Stimulated activated CD8-positive, alpha-beta memory T cell treated with anti-CD3 and anti-CD28 coated beads, Interleukin-12 subunit alpha, Interleukin-12 subunit beta, amount 100 ng/mL, for 1 hour (primary cell): ENCODE measurements at regions not wholly inside any gene's neighbourhood (a gene's known extent, or its start where the extent isn't known, plus 50 kb on each side); places are given as distances from the start of the nearest gene placed in this dataset.

Experiments
- DNase-seq: peaks from one replicate; pipeline ENCODE4 v3.0.0-alpha.2; 2020; ENCODE audit warnings: low read depth

DNA sequence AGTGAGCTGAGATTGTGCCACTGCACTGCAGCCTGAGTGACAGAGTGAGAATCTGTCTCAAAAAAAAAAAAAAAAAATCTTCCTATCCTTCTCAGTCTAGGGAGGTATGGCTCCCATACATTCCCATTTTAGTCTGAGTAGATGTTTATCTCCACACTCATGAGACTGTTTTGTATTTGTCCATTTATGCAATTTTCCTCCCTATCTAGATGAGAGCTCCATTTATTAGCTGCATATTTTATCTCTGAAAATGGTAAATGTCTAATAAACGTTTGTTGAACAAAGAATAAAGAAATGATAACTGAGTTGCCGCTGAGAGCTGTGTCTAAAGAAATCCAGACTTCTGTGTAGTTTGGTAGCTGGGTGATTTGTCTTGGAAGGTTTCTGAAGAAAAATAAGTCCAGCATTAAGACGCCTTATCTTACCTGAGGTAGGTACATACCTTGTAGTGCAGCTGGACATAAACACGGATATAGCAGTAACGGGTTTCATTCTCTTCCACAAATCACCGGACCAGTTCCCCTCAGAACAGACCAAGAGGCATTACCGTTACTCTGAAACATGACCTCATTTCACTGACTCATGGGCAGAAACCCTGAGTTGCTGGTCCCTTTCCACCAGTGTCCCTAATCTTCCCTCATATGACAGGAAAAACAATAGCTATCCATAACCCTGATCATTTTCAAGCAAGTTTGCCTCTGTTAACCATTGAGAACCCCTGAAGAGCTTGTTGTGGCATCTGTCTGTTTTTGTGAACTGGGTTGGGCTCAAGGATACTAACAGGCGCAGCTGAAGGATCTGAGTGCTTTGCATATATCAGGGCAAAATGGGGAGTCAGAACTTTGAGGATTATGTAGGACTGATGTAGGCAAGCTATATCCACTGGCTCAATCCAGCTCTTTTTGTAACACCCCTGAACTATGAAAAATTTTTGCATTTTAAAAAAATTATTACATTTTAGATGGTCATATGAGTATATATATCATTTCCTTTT, 177.4 kb upstream of the XYLT1 start:
- DNase-seq: no peak

DNA sequence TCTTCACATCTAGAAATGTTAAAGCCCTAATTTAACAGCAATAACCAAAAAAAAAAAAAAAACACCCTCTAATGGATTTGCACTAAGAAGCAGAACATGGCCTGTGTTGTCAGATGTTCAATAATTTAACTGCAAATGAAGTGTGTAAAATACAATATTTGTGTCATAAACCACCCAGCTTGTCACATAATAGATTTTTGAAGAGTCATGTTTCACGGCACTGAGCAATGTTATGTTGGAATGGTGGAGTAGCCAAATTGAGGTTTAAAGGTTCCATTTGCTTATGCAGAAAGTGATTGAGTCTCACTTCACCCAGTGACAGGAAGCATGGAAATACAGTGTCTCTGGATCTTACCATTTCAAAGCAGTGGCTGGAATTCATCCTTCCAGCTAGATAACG, 173.2 kb upstream of the XYLT1 start:
- DNase-seq: no peak

DNA sequence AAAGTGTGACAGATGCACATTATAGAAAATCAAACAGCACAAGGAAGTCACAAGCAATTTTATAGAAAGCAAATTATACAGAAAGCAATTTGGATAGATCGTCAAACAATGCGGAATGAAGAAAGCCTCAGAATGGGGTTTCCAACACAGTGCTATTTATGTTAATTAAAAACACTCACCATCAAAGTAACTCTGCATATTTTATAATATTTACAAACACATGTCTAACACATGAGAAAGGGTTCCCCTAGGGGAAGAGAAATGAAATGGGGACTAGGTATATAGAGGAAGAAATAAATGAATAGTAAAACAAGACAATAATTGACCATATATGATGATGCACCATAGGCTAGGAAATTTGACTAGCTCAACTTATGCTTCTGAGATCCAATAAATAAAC, 171.2 kb upstream of the XYLT1 start:
- no peak for DNase-seq

DNA sequence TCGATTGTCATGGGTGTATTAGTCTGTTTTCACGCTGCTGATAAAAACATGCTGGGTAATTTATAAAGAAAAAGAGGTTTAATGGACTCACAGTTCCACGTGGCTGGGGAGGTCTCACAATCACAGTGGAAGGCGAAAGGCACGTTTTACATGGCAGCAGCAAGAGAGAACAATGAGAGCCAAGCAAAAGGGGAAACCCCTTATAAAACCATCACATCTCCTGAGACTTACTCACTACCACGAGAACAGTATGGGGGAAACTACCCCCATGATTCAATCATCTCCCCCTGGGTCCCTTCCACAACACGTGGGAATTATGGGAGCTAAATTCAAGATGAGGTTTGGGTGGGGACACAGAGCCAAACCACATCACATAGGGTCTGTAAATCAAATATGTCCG, 167.4 kb upstream of the XYLT1 start:
- no peak for DNase-seq

DNA sequence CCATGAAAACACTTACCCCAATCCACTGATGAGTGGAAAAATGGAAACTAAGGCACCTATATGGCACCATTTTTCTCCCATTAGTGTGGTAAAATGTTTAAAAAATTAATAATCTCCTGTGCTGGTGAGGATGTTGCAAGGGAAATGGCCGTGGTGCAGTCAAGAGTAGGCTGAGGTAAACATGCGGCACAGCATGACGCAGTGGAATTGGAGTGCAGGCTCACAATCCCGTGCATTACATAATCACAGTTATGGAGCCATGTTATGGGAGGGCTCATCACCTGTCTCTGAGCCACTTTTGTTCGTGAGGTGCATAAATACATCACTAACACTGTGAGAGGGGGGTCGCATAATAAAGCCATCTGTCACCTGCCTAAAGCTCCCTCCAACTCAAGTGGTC, 164.4 kb upstream of the XYLT1 start:
- DNase-seq: no peak

DNA sequence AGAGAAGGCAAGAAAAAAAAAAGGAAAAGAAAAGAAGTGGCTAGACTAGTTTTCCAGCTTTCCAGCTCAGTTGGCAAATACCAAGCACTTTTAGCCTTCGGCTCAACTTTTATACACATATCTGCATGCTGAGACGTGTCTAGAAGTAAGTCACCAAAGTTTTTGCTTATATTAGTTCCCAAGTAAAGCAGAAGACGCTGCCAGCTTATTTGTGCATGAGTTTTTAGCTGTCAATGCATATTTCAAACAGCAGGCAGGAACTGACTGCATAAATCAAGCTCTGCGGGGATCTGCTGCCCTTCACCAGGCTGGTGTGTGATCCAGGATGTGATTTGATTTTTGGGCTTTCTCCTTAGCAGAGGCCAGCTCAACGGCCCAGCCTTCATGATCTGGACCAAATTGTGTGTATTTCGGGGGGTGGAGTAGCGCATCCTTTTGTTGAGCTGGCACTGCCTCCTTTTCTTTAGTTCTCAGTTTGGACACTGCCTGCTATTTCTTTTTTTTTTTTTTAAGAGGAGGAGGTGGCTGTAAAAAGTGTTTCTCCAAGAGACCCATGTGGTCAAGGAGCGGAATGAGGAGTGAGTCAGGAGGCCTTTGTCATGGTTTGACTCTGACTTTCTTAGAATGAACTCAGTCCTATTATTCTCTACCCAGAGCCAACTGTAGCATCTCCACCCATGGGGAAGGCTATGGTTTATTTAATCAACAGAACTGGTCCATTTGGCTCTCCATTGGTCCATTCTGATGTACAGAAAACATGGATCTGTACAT, 162.6 kb upstream of the XYLT1 start:
- DNase-seq: no peak

DNA sequence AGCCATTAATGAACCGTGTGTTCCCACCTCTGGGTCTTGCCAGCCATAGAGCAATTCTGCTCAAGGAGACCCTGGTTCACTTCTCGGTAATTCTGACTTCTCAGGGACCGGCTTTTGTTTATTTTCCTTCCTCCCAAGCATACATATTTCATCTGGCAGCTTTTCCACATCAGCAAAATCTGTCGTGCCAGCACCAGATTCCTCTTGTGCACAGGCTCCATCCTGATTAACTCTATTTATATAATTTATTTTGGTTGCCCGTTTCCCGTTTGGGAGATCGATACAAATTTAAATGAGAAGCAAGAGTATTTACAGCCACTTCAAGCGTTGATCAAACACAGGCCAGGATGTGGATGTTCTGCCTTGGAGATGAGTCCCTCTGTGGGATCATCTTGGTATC, 161.9 kb upstream of the XYLT1 start:
- no peak for DNase-seq

DNA sequence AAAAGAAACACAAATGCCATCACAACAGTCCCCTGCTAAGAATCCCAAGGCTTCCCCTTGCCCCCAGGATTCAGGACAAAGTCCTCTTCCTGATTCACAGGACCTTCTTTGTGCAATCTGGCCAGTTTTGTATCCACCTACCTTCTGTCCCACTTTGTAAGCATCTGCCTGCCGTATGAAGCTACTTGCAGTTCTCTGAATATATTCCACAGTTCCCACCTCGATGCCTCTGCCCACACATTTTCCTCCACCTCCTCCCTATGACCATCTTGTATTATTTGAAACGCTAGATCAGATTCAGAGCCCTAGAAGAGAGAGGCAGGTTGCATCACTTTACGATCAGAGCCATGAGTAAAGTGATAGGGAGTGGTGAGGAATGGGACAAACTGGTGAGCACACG, 159.2 kb upstream of the XYLT1 start:
- DNase-seq: no peak

DNA sequence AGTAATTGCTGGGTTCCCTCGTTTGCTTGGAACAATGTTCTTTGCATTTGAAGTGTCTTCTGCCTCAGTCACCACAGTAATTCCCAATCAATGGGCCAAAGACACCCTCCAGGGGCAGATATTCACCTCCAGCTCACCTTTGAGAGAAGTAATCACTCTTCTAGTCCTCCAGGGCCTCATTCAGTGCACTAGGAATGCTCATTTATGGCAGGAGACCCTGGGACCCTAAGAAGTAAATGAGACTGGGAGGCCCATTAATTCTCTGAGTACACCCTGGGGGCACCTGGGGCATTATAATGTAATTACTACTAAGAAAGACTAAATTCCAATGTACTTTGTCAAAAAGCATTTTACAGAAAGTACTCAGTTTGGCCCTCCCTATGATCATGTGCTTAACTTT, 158.2 kb upstream of the XYLT1 start:
- no peak for DNase-seq

DNA sequence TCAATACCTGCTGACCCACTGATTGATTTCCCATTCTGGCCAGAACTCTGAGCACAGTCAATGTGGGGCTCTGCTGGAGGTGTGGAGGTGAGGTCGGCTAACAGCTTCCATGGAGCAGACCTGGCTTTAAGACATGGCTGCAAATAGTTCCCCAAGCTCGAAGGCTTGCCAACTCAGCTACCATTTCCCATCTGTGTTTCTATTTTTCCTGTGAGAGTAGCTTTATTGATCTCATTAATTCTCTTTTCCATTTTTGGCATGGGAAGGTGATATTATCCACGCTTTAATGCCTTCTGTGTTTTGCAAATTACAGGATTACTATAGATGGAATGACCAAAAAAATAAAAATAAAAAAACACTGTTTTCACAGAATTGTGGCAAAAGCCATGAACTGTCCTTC, 151.6 kb upstream of the XYLT1 start:
- no peak for DNase-seq

DNA sequence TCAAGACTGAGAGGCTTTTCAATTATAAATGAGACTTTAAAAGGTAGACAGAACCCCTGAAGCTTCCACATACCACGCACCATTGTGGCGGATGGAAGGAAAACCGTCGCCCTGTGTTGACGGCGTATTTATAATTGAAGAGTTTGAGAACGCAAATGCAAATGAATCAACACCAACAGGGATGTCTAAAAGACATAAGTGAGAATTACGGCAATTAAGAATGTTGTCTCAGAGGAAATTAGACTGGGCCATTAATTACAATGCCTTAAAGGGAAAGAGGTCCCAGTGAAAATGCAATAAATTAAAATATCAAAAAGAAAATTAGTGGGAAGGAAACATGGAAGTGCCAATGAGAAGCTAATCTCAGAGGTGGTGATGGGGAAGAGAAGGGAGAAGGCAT, 148.5 kb upstream of the XYLT1 start:
- DNase-seq: no peak

DNA sequence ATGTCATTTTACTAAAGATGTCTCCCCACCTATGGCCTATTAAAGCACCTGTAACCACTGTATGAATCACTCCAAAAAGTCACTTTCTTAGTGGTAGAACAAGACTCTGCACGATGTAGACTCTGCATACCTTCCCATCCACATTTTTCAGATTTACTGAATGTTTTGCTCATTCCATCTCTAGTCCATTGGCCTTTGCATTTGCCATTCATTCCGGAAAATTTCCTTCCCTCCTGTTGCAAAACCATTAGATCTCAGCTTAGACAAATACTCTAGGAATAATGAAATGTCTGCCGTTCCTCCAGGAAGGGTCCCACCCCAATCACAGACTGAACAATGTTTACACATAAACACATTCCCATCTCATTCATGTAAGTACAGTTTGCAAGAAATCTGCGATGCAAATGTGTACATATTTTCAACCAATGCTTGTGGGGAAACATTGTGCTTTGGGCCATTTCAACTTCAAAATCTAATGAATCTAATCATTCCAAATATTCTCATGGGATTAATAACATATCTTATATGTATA, 146.3 kb upstream of the XYLT1 start:
- no peak for DNase-seq

DNA sequence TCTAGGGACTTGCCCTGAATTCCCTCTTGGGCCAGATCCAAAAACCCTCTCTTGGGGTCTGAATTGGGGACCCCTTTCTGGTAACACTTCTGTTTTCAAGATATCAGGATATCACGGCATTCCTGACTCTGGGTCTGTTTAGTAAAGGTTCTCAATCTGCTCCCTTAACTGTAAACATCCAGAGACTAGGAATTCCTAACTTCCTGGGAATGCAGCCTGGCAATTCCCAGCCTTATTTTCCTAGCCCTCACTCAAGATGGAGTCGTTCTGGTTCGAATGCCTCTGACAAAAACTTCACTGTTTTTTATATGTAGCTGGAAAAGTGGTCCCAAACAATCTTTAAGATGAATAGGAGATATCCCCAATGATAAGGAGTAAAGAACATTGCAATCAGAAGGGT, 141.6 kb upstream of the XYLT1 start:
- no peak for DNase-seq

DNA sequence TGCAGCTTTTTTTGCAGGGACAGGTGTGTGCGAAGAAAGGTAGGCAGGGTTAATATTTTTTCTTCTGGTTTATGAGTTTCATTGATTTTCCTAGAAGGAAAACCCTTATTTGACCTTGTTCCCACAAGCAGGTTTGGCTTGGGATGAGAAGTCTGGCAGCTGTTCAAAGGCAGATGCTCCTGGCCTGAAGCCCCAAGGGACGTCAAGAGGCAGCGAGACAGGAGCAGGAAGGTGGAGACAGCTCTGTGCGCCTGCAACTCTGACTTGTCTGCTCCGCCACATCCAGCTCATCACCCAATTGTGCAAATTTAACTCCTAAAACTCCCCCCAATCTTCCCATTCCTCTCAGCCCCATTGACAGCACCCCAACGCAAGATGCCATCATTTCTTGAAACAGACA, 136.8 kb upstream of the XYLT1 start:
- no peak for DNase-seq

DNA sequence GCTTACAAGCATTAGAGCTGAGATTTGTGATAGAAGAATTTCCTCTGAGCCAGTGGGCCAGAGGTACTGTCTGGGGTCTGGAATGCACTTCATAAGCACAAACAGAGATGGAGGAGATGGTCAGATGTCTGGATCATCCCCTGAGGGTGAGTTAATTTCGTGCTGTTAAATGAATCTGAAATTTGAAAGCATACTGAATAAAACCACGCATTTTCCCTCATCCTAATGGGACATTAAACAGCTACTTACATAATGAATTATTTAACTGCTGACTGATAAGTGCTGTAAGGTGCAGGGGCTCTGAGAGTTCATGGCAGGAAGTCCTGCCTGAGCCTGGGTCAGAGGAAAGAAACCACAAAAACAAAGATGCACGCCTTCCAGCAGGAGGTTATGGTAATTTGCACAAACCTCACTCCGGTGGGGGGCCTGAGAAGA, 136.3 kb upstream of the XYLT1 start:
- no peak for DNase-seq

DNA sequence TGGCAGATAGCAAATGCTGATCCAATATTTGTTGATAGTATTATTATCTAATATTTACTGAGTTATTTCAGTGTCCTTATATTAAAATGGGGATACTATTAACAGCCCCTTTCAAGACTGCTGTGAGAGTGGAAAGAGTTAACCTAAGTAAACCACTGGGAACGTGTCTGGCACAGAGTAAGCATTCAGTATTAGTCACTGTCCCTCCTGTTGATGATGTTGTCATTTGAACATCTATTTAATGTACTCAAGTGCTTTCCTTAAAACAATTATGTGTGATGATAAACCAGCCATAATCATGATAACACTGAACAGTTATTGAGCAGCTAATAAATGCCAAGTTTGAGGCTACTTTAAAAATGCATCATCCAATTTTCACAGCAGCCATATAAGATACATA, 135.7 kb upstream of the XYLT1 start:
- DNase-seq: no peak

DNA sequence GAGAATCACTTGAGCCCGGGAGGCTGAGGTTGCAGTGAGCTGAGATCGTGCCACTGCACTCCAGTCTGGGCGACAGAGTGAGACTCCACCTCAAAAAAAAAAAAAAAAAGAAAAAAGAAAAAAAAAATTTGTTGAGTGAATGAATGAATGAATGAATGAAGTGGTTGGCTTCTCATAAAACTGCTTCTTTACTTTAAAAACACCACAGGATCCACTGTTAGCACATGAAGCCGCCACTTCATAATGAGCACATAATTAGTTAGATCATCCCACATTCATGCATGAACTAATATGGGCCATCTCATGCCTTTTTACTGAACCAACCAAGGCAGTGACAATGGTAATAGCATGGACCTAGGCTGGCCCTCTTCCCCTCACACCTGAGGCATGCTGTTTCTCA, 135.0 kb upstream of the XYLT1 start:
- no peak for DNase-seq

DNA sequence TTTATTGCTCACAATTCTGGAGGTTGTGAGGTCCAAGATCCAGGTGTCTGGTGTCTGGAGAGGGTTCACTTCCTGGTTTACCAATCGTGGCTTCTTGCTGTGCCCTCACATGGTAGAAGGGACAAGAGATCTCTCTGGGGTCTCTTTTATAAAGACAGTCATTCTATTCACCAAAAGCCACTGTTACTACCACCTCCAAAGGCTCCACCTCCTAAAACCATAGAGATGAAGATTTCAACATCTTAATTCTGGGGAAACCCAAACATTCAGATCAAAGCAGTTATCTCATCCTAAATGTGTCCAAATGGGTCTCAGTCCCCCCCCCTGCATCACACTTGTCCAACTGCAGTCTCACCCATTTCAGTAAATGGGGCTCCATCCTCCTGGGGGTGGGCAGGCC, 132.9 kb upstream of the XYLT1 start:
- DNase-seq: no peak

DNA sequence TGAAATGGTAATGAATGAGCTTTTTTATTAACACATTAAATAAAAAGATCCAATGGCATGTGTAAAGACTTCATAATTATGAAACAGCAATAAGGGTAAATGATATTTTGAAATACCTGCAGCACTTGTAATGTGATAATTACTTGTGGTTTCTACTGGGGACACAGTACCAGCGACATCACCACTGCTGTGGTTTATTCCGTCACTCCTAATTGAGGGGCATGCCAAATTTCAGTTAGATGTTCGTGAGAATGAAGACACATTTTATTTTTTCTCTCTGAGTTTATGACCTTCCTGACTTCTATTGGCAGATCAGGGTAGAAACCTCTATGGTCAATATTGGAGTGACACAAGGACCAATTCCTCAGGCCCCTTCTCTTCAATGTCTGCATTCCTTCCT, 131.9 kb upstream of the XYLT1 start:
- no peak for DNase-seq

DNA sequence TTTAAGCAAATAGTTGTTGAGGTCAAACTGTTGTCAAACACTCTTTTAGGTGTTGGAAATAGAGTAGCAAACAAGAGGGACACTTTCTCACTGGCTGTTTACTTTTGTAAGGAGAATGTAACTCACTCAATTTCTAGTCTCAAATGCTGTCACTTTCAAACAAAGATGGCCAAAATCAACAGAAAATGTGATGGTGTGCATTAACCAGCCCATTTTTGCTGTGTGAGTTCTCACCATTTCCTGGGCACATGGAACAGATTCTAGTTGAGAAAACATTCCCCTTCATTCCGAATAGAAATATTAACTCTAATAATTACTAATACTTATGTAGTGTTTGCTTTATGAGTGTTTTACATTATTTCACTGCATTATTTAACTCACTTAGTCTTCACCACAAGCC, 128.2 kb upstream of the XYLT1 start:
- no peak for DNase-seq

DNA sequence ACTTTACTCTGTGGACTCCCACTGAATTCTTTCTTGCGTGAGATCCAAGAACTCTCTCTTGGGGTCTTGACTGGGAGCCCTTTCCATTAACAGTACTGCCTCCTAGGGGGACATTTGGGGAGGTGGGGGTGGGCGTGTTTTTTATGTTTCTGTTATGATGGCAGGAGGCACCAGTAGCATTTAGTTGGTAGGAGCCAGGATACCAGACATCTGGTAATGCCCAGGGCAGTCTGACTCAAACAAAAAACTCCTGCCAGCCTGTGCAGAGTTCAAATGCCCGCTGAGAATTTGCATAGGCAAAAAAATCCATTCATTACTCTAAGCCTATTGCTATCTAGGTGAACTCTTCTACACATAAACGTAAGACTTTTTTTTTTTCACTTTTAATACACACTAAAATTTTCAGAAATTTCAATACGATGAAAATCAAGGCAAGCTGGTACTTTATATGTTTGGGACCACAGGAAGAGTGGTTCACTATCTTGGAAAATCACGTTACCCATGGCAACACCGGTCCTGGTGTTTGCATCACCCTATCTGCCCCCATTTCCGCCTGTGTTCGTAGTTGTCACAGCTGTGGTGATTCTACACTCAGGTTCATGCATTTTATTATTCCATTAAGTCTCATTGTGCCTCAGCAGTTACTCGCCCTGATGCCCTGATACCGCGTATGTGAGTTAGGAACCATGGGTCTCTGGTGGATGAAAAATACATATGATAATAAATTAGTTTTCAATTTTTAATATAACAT, 121.1 kb upstream of the XYLT1 start:
- DNase-seq: no peak
